Activated CD8-positive, alpha-beta memory T cell treated with anti-CD3 and anti-CD28 coated beads, Interleukin-2, amount 50 U/mL, for 24 hours (primary cell): ENCODE measurements at regions not wholly inside any gene's neighbourhood (a gene's known extent, or its start where the extent isn't known, plus 50 kb on each side); places are given as distances from the start of the nearest gene placed in this dataset.
"Not testable (repeated sequence)": the region's sequence is repeated elsewhere in the genome, so short reads cannot be mapped to it uniquely, and the experiment has no call there.

Experiments
- DNase-seq: peaks from one replicate; pipeline ENCODE4 v3.0.0-alpha.2; 2020; ENCODE audit errors: extremely low read depth

- DNase-seq: no peak
These were observed 114.1 kb downstream of the GXYLT1 start for GRCh38 chr12:42030588-42030987.

- DNase-seq: no peak
These were observed 117.1 kb downstream of the GXYLT1 start for GRCh38 chr12:42027546-42027945.

- no peak for DNase-seq
These were observed 120.2 kb downstream of the GXYLT1 start for GRCh38 chr12:42024495-42024830.

GRCh38 chr12:42023733-42024494 is 120.8 kb downstream of the GXYLT1 start:
- peak; percentile 27 for DNase-seq

- not testable (repeated sequence) for DNase-seq
These were observed 122.7 kb downstream of the GXYLT1 start for GRCh38 chr12:42021937-42022336.

- no peak for DNase-seq
These were observed 123.2 kb downstream of the GXYLT1 start for GRCh38 chr12:42021469-42021868.

GRCh38 chr12:42020226-42020625 is 124.4 kb downstream of the GXYLT1 start:
- DNase-seq: no peak

- DNase-seq: no peak
These were observed 124.9 kb downstream of the GXYLT1 start for GRCh38 chr12:42019746-42020145.

- no peak for DNase-seq
These were observed 127.6 kb downstream of the GXYLT1 start for GRCh38 chr12:42017051-42017450.

- no peak for DNase-seq
These were observed 129.6 kb downstream of the GXYLT1 start for GRCh38 chr12:42015051-42015461.

- DNase-seq: not testable (repeated sequence)
These were observed 132.2 kb downstream of the GXYLT1 start for GRCh38 chr12:42012501-42012900.

GRCh38 chr12:42010715-42011114 is 134.0 kb downstream of the GXYLT1 start:
- DNase-seq: no peak

GRCh38 chr12:42010257-42010656 is 134.4 kb downstream of the GXYLT1 start:
- no peak for DNase-seq

GRCh38 chr12:42008996-42009395 is 135.7 kb downstream of the GXYLT1 start:
- no peak for DNase-seq

- no peak for DNase-seq
These were observed 141.6 kb downstream of the GXYLT1 start for GRCh38 chr12:42003031-42003430.

- no peak for DNase-seq
These were observed 142.1 kb downstream of the GXYLT1 start for GRCh38 chr12:42002563-42002962.

- no peak for DNase-seq
These were observed 146.2 kb downstream of the GXYLT1 start for GRCh38 chr12:41998436-41998835.

- no peak for DNase-seq
These were observed 151.4 kb downstream of the GXYLT1 start for GRCh38 chr12:41993283-41993682.

- no peak for DNase-seq
These were observed 151.9 kb downstream of the GXYLT1 start for GRCh38 chr12:41992692-41993215.

GRCh38 chr12:41992022-41992421 is 152.7 kb downstream of the GXYLT1 start:
- DNase-seq: no peak

- DNase-seq: no peak
These were observed 156.0 kb downstream of the GXYLT1 start for GRCh38 chr12:41988715-41989114.

GRCh38 chr12:41986513-41986912 is 158.2 kb downstream of the GXYLT1 start:
- not testable (repeated sequence) for DNase-seq

GRCh38 chr12:41983856-41984255 is 160.8 kb downstream of the GXYLT1 start:
- no peak for DNase-seq

GRCh38 chr12:41983394-41983793 is 161.3 kb downstream of the GXYLT1 start:
- no peak for DNase-seq
